Fibroblast of skin of back (primary cell): ENCODE measurements at regions not wholly inside any gene's neighbourhood (a gene's known extent, or its start where the extent isn't known, plus 50 kb on each side); places are given as distances from the start of the nearest gene placed in this dataset.

Experiments
- DNase-seq: peaks from one replicate; pipeline ENCODE4 v3.0.0-alpha.2; 2013

- DNase-seq, result peak; percentile 23
These were observed 158.2 kb upstream of the E2F8 start for GRCh38 chr11:19398772-19399527.

DNA sequence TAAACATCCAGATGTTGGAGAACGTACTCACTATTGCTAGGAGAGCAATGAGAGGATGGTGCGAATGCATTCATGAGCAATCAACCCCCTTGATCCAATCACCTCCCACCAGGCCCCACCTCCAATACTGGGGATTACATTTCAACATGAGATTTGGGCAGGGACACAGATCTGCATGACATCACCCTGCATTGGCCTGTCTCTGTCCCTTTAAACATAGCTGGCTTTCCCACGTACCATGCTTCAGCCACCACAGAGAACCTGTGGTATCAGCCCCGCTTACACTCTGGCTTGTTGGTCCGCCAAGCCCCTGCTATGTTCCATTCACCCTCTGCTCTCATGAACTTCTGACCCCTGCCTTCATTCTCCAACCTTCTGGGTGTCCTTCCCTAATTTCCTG, 157.5 kb upstream of the E2F8 start:
- no peak for DNase-seq

- DNase-seq, result no peak
These were observed 154.3 kb upstream of the E2F8 start for GRCh38 chr11:19395050-19395449.

DNA sequence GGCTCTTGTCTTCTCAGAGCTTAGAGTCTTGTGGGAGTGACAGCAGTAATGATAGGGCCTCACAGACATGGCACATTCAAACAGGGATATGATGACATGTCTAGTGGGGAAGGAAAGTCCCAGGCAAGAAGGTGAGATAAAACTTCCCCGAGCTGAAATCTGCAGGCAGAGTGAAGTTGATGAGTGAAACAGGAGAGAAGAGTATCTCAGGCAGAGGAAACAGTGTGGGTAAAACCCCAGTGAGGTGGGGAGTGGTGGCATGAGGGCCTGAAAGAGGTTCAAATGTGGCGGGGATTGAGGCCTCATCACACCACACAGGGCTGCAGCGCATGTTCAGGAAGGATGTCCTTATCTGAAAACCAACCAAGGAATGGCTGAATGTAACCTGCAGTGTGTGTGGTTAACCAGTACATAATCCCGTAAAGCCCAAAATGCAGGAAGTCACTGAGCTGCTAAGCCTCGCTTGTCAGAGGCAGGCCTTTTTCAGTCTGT, 153.8 kb upstream of the E2F8 start:
- no peak for DNase-seq

GRCh38 chr11:19393941-19394340, 153.2 kb upstream of the E2F8 start:
- DNase-seq, result peak; percentile 58

- no peak for DNase-seq
These were observed 152.2 kb upstream of the E2F8 start for GRCh38 chr11:19392847-19393518.

- no peak for DNase-seq
These were observed 151.6 kb upstream of the E2F8 start for GRCh38 chr11:19392321-19392720.

GRCh38 chr11:19391652-19392051, 150.9 kb upstream of the E2F8 start:
- no peak for DNase-seq

DNA sequence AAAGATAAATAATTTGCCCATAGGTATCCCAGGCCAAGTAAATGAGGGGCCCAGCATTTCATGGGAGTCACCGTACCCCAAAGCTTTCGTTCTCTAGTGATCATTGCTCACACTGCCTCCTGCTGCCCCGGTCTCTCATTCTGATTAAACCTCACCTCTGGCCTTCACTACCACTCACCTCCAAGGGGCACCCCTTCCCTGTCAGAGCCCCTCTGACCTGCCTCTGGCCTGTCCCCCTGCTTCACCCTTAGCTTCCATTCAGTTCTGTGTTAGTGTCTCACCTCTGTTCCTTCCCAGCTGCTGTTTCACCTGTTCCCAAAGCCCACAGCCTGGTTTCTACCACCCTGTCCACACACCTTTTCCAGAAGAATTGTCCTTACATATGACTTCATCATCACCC, 150.3 kb upstream of the E2F8 start:
- no peak for DNase-seq

DNA sequence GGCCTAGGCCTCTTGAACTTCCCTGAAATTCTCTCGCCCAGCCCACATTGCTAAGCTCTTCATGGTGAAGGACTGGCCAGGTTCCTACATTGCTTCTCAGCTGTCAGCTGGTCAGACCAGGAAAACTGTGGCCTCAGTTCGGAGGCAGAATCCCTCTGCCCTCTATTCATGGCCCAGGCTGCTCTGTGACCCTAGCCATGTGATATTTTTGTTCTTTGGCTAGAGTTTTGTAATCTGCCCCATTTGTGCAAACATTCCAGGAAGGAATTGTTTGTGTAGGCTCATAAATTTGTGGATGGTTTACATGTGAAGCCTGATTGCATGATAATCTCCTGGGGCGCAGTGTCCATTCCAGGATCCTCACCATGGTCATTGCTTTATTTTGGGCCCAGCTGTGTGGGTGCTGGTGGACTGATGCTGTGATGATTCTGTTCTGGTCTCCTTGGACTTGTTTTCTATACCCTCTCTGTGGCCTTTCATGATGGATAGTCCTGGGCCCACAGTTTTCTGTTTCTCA, 149.1 kb upstream of the E2F8 start:
- no peak for DNase-seq

- DNase-seq, result no peak
These were observed 141.4 kb upstream of the E2F8 start for GRCh38 chr11:19382131-19382611.

DNA sequence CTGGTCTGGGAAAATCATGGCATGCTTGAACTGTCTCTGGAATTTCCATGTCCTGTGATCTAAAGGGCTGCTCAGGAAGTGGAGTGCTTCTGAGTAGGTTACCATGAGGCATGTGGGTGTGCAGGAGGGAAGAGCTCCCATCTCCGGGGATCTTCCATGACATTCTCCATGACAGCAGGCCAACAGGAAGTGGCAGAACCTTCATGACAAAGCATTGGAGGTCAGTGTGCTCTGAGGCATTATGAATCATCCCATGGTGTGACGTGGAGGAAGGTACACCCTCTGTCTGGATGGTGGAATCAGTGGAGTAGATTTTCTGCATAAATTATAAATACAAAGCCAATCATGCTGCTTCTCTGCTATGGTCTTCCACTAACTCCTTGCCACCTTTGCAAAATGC, 139.6 kb upstream of the E2F8 start:
- DNase-seq, result peak; percentile 96

DNA sequence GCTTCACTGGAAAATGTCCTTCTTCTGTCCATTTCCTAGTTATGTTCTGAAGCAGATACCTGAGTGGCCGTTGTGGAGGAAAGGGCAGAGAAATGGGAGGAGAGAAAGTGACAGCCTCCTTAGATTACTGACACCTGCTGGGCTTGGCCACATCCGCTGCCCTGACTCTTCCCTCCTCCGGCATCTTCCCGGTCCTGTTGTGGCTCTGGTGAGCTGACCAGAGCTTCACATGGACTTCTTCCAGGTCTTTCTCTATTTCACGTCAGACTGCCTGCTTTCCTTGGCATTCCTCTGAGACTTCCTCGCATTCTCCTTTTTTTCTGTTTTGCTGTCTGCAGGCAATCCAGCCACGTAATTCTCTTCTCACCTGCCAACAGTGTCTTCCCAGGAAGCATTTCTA, 138.7 kb upstream of the E2F8 start:
- no peak for DNase-seq

- no peak for DNase-seq
These were observed 138.1 kb upstream of the E2F8 start for GRCh38 chr11:19378814-19379213.

- DNase-seq, result no peak
These were observed 137.1 kb upstream of the E2F8 start for GRCh38 chr11:19377881-19378280.

DNA sequence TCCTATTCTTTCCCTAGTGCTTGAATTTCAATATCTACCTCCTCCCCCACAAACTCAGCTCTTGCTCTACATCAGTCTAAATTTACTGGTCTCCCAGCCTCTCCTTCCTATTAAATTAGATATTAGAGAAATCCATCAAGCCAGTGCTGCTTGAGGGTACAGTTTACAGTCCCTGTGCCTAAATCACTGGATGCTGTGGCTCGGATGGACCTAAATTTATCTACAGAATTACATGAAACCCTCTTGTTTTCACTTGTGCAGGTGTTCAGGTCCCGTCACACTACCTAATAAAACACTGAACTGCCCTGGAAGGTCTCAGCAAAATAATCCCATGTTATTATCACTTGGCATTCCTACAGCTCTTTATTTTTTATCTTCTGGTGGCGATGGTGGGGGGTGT, 134.7 kb upstream of the E2F8 start:
- DNase-seq, result no peak

GRCh38 chr11:19374151-19374569, 133.4 kb upstream of the E2F8 start:
- peak; percentile 99 for DNase-seq

GRCh38 chr11:19372381-19372780, 131.6 kb upstream of the E2F8 start:
- no peak for DNase-seq

DNA sequence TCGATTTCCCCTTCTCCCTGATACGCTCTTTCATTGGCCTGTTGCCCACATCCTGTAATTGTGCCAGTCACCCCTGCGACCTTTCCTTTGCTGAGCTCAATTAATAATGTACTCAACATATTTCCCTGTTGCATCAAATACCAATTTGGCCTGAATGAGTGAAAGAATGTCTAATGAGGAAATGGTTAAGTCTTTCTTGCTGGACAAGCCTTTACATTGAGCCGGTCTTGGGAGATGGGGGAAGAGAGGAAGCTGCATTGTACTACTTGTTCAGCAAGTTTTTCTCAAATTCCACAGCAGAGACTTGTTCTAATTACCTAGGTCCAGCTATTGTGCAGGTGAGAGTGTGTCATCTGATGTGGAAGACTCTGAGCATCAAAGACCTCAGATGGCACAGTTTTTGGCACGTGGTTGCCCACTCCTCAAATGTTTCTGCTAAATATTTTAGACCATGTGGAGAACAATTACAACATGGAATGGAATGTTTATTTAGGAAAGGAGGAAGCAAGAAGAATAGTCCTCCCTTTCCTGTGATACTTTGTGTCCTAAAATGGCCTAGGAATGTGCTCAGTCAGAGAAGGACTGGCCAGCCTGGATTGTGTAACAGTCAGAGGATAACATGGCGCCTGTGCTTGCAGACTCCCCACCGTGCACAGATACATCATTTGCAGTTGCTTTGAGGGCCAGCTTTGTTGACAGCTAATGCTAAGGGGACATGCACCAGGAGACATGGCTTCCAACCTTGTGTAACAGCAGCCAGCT, 129.5 kb upstream of the E2F8 start:
- DNase-seq, result peak; percentile 95

DNA sequence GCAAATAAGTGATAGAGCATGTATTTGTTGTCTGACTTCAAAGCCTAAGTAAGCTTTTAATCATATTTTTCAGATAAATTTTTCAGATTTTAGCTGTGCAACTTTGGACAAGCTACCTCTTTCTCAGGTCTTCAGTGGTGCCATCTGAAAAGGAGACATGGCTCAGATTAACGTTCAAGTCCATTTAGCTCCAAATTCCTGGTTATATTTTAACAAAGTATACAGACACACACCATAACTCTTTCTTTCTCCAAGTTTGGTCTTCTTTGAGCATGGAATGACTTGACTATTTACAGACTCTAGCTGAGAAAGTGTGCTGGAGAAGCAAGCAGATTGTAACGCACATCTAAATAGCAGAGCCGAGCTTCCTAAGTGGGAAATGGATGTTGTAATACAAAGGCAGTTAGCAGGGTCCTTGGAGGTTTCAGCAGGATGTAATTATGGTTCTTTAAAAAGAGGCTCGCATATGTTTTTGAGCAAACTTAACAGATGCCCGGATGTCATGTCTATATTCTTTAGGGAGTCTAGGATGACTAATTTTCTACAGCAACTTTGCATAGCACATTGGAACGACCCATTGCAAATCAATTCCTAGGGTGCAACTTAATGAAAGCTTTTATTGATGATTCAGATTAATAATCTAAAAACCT, 128.1 kb upstream of the E2F8 start:
- DNase-seq, result peak; percentile 87

DNA sequence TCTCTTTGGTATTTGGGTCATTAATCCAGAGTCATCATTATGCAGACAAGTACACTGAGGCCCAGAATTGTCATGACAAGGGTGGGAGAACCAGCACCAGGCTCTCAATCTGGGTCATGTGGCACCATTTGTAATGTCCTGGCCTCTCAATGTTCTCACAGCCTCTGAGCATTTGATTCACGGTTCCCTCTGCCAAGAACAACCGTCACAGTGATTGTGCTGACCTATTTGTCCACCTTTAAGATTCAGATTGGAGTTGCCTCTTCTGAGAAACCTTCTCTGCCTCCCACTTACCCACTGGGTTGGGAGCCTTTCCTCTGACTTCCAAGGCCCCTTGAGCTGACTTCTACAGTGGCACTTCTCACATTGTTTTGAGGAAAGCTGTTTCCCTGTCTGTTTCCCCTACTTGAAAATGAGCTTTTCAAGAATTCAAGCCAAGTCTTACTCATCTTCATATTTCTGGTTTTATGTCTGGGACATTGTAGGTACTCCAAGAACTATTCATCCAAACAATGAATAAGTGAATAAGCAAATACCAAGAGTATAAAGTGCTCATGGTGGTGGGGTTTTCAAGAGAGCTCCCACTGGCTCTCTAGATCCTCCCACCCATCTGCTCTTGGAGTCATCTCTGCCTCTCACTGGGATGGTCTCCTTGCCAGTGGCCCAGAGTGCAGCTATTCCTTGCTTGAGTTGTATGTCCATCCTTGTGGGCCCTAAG, 126.4 kb upstream of the E2F8 start:
- DNase-seq, result peak; percentile 92
